Muscle of arm (tissue), 1 donor: ENCODE measurements at regions not wholly inside any gene's neighbourhood (a gene's known extent, or its start where the extent isn't known, plus 50 kb on each side); places are given as distances from the start of the nearest gene placed in this dataset.
"Not testable (repeated sequence)": the region's sequence is repeated elsewhere in the genome, so short reads cannot be mapped to it uniquely, and the experiment has no call there.

Source experiments
- DNase-seq: peaks from one replicate; pipeline ENCODE4 v3.0.0-alpha.2; 2013

- DNase-seq, result not testable (repeated sequence)
These were observed 64.4 kb downstream of the KLRB1 start for GRCh38 chr12:9543341-9543740.

GRCh38 chr12:9542827-9543226, 64.9 kb downstream of the KLRB1 start:
- DNase-seq, result not testable (repeated sequence)

DNA sequence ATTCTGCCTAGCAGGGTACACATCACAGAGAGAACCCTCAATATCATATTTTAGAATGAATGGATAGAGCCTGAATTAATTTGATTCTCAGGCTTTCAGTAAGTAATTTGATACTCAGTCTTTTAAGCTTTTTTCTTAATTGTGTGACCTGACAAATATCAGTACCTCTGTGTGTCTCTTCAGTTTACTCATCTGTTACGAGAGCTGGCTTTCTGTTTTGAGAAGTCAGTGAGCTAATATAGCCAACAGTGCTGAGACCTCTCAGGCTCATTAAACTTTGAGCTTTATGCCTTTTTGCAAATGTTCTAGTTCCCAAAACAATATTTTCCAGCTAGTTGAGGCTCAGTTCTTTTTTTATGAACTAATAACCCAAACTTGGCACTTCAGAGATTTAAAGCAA, 91.8 kb downstream of the KLRB1 start:
- not testable (repeated sequence) for DNase-seq

DNA sequence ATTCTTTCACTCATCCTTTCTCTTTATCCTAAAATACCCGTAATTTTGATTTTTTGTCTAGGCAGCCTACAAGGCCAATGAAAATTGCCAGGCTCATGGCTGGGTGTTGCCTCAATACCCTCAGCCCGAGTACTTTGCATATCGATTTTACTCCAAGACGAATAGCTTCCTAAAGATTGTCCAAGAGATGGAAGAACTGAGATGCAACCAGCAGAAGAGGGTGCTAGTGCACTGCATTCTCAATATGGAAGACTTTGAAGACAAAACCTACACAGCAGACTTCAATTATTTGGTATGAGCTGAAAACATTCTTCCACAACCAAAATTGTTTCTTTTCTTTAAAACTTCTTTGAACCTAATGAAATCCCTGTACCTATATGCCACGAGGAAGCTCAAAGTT, 95.0 kb downstream of the KLRB1 start:
- not testable (repeated sequence) for DNase-seq

DNA sequence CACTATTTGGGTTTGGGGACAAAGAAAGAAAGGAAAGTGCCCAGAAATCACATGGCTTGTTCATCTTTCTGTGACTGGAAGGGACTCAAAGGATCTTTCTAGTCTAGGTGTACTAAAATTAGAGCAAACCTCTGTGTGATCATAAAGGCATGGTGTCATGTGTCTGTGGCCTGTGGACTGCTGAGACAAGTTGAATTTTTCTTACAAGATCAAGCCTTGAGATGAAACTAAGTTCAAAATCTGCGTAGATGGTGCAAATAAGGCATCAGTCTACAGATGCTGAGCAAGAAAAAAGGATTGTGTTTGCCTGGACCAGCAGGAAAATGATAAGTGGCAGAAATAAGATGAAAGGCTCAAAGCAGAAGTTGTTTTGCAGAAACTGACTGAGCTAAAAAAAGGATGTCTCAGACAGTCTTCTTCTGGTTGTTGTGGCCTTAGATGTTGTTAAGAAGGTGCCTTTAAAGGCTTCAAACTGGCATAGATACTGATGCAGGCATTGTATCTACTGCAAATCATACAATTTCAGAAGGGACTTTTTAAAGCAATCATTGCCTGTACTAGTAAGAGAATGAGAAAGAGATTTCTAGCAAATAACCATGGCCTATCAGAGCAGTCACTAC, 97.2 kb downstream of the KLRB1 start:
- DNase-seq, result not testable (repeated sequence)

DNA sequence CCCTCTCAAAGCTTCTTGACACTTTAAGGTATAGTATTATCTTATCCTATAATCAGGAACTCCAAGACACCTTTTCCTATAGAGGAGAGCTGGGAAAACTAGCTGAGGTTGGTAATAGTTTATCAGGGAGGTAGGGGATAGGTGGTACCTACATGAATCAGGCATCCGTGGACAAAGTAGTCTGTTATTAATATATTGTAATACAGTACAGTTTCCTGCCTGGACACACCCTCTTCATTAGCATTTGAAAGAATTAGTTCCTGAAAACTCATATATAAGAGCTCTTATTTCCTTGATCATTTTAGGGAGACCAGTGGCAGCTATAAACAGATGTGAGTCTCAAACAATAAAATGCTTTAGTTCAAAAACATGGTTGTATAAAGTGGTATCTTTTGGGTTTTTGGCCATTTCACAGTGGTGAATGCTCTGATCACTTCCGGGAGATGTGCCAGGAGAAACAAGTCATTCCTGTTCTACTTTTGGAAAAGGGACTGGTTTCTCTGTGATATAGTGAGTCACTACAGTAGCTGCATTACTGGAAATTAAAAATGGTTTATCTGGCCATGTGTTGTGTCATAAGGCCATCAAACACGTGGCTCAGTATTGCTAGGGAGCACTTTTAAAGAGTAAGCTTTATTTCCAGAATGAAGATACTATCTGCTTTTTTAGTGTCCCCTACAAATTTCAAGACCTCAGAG, 98.1 kb downstream of the KLRB1 start:
- DNase-seq, result no peak

- no peak for DNase-seq
These were observed 101.0 kb downstream of the KLRB1 start for GRCh38 chr12:9506746-9507145.

GRCh38 chr12:9503384-9503783, 104.3 kb downstream of the KLRB1 start:
- not testable (repeated sequence) for DNase-seq

DNA sequence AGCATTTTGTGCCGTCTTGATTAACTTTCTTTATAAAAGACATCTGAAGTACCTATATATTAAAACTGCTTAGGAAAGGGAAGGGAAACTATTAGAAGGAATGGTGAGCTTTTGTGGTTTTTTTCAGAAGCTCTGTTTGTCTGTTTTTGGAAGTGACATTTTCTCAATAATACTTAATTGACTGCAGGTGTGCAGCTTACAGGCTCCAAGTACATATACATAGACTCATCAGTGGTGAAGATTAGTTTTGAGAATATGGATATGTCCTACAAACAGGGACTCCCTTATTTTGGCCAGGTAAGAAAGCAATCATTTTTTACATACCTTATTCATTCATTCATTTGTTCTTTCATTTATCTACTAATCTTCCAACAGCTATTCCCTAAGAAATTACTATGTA, 104.9 kb downstream of the KLRB1 start:
- not testable (repeated sequence) for DNase-seq

DNA sequence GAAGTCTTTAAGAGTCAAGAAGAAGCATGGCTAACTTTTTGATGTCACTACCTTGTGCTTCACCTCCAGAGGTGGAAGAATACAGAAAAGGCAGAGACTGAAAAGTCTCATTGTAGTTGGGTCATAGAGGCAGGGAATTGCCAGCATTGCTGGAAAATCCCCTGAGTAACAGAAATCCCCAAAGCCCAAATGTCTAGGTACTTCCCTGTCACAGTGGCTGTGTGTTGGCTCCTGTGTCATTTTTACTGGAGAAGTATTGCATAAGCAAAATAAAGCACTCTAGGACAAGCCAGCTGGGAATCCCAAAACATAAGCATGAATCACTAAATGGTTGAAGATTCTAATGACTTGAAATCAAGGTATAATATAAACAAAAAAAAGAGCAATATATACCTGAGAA, 114.4 kb downstream of the KLRB1 start:
- not testable (repeated sequence) for DNase-seq

GRCh38 chr12:9481289-9481688, 126.4 kb downstream of the KLRB1 start:
- DNase-seq, result not testable (repeated sequence)

- DNase-seq, result not testable (repeated sequence)
These were observed 133.5 kb downstream of the KLRB1 start for GRCh38 chr12:9474197-9474596.

- not testable (repeated sequence) for DNase-seq
These were observed 134.1 kb downstream of the KLRB1 start for GRCh38 chr12:9473638-9474037.

GRCh38 chr12:9471501-9471900, 136.2 kb downstream of the KLRB1 start:
- not testable (repeated sequence) for DNase-seq

DNA sequence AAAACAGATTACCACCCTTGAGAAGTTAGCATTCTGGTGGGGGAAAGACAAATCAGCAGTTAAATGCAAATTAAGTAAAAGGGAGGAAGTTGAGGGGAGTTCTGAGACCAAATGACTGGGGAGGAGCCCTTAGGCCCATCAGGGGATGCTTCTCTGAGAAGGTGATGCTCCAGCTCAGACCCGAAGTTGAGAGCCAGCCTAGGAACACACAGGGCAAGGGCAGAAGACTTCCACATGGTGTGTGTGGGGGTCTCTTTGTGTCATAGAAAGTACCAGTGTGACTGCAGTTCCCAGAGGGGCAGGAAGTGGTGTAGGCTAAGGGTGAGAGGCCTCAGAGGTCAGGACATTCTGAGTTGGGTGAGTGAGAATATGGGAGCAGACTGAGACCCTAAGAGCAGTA, 137.3 kb downstream of the KLRB1 start:
- not testable (repeated sequence) for DNase-seq

GRCh38 chr12:9469956-9470355, 137.8 kb downstream of the KLRB1 start:
- DNase-seq, result not testable (repeated sequence)

DNA sequence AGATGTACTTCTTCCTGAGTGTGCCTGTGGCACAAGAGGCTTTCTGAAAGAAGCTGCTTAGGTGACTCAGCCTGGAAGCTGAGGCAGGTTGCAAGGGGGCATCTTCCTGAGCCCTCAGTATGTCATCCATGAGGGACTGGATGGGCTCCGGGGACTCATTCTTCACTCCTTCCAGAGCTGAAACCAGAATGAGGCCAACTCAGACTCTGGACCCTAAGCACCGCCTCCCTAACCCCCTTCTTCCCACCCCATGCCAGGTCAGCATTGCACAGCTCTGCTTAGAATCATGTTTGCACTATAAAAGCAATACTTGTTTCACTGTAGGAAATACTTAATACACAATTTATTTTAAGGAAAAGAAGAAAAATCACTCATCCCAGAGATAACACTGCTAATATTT, 138.3 kb downstream of the KLRB1 start:
- DNase-seq, result not testable (repeated sequence)

DNA sequence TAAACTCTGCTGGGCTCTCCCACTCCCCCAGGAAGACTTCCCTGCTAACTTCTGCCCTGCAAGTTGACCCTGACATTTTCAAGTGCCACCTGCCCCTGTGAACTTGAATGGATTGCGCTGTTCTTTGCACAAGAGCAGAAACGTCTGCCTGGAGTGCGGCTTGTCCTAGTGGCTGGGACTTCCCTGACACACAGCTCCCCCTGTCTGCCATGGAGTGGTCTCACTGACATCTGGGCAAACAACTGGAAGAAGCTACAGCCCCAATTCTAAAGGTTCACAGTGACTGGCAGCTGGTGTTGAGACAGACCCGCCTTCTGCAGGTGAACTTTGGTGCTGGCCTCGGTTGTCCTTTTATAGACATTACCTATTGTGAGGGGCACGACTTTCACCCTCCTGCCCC, 138.7 kb downstream of the KLRB1 start:
- peak; percentile 49 for DNase-seq

DNA sequence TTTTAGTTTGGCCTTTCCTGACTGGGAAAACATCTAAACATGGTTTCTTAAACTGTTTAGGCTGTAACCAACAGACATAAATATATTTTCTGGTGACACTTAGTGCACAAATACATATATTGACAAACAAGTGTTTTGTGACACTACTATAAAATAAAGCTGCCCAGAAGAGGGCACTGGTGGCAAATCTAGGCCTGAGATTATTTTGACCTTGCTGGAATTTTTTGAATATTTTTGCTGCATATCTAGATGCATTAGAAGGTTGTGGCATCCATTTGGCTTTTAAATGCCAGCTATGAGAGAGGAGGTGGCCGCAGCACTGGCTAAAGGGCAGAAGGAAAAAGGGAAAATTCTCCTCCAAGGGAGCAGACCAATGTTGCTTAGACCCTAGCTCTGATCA, 139.6 kb downstream of the KLRB1 start:
- not testable (repeated sequence) for DNase-seq

GRCh38 chr12:9464408-9464807, 143.3 kb downstream of the KLRB1 start:
- no peak for DNase-seq

DNA sequence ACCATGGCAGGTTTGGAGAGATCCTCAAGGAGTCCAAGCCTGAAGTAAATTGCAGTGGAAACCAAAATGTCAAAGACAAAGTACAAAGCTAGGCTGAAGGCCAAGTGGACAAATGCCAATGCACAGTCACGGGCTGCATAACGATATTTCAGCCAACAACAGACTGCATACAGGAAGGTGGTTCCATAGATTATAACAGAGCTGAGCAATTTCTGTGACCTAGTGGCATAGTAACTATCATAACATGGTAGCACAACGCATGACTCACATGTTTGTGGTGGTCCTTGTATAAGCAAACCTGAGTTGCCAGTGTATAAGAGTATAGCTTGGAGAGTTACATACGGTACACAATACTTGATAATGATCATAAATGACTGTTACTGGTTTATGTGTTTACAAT, 152.2 kb downstream of the KLRB1 start:
- DNase-seq, result not testable (repeated sequence)

DNA sequence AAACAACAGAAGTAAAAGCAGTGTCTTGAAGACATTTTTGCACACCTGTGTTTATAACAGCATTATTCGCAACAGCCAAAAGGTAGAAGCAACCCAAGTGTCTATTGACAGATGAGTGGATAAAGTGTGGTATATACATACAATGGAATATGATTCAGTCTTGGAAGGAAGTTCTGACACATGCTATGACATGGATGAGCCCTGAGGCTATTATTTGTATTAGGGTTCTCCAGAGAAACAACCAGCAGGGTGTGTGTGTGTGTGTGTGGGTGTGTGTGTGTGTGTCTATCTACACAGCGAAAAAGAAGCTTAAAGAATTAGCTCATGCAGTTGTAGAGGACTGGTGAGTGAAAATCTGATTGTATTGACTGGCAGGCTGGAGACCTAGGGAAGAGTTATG, 153.7 kb downstream of the KLRB1 start:
- DNase-seq, result not testable (repeated sequence)

GRCh38 chr12:9450127-9450567, 157.6 kb downstream of the KLRB1 start:
- DNase-seq, result not testable (repeated sequence)
